ENCODE measurements at regions not wholly inside any gene's neighbourhood (a gene's known extent, or its start where the extent isn't known, plus 50 kb on each side); places are given as distances from the start of the nearest gene placed in this dataset.

GRCh38 chr2:183493040-183493439, 368.8 kb downstream of the NUP35 start:
- TF ChIP-seq POLR2A (IDR thresholded peaks at IDR 0.05) (no peak), EP300 (IDR thresholded peaks at IDR 0.05) (no peak), POLR2AphosphoS5 (IDR thresholded peaks at IDR 0.05) (no peak)
- TF ChIP-seq, protein P1, sequence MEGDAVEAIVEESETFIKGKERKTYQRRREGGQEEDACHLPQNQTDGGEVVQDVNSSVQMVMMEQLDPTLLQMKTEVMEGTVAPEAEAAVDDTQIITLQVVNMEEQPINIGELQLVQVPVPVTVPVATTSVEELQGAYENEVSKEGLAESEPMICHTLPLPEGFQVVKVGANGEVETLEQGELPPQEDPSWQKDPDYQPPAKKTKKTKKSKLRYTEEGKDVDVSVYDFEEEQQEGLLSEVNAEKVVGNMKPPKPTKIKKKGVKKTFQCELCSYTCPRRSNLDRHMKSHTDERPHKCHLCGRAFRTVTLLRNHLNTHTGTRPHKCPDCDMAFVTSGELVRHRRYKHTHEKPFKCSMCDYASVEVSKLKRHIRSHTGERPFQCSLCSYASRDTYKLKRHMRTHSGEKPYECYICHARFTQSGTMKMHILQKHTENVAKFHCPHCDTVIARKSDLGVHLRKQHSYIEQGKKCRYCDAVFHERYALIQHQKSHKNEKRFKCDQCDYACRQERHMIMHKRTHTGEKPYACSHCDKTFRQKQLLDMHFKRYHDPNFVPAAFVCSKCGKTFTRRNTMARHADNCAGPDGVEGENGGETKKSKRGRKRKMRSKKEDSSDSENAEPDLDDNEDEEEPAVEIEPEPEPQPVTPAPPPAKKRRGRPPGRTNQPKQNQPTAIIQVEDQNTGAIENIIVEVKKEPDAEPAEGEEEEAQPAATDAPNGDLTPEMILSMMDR (IDR thresholded peaks at IDR 0.05): no peak
